Kasumi-1 (cell line): ENCODE measurements at regions not wholly inside any gene's neighbourhood (a gene's known extent, or its start where the extent isn't known, plus 50 kb on each side); places are given as distances from the start of the nearest gene placed in this dataset.

Source experiments
- DNase-seq, 2 experiments: peaks; one replicate each; lab custom pipeline; 2025; lab: John Stamatoyannopoulos, UW

GRCh38 chr2:34103437-34103836, 504.3 kb upstream of the FAM98A start:
- no peak for DNase-seq

DNA sequence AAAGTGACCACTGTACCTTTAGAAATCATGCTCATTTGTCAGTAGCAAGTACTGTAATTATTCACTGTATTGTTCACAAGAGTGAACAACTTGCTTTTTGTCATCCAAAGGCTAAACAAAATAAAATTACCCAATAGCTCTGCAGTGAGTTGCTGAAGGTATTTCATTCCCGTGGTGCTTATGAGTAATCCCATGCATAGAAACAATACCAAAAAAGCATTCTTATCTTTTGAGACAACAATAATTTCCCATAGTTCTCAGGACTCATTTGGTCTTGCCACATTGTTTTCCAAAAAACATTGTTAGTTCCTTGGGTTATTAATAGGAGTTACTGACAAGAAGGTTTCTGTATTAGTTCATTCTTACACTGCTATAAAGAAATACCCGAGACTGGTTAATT, 503.2 kb upstream of the FAM98A start:
- no peak for DNase-seq

DNA sequence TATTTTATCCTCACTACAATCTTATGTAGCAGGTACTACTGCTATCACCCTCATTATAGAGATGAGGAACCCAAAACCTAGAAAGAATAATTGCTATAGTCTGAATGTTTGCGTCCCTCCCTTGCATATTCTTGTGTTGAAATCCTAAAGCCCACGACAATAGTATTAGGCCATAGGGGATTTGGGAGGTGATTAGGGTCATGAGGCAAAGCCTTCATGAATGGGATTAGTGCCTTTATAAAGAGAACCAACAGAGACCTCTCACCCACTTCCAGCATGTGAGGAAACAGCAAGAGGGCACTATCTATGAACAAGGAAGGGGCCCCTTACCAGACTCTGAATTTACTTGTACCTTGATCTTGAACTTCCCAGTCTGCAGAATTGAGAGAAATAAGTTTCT, 500.3 kb upstream of the FAM98A start:
- DNase-seq: no peak

DNA sequence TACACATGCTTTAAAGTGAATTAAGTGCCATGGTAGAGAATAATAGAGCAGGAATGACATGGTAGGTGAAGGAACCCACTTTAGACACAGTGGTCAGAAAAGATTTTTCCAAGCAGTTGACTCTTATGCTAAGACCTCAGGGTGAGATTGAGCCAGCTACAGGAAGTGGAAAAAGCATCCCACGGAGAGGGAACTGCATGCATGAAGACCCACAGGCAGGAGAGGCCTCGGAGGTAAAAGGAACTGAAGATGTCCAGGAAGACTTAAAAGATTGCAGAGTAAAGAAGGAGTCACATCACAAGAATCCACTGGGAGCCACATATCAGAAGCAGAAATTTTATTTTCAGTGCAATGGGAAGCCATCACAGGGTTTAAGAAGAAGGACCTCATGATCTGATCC, 499.2 kb upstream of the FAM98A start:
- no peak for DNase-seq

DNA sequence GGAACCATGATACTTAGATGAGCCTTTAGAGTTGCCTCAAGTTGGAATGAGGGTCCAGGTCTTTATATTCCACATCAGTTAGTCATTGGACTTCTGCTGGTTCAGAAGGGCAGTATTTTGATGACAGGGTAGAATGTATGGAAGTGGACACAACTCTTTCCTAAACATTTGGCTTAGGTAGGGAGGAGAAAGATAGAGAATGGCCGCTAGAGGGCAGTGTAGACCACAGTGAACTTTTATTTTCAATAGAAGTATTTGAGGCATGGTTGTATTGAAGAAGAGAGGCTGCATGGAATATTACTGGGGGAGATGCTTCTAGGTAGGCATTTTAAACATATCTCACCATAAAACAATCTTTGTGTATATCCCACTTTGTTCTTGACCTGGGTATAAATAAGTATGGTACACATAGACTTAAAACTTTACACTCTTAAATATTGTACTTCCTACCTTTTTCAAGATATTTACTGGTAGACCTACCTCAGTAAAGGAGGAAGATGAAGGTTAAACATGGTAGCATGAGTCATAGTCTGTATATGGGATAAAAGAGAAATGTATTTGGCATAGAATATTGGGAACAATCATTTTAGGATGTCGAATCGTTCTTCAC, 497.6 kb upstream of the FAM98A start:
- peak; percentile 55 to 83 for DNase-seq

DNA sequence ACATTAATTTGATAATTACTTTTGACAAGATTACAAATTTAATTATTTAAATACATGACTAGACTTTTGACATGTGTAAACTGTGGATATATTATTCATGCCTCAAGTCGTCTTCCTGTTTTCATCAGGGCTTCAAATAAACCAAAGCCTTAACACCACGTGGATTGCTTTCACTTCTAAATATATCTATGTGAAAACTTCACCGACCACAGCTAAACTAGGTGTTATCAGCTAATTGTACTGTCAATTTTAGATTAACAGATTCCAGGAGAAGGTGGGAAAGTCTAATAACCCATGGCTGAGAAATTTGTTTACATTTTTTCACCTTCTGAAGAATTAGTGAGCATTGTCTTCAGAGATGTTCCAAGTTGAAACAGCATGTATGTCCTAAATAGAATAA, 494.7 kb upstream of the FAM98A start:
- no peak for DNase-seq

DNA sequence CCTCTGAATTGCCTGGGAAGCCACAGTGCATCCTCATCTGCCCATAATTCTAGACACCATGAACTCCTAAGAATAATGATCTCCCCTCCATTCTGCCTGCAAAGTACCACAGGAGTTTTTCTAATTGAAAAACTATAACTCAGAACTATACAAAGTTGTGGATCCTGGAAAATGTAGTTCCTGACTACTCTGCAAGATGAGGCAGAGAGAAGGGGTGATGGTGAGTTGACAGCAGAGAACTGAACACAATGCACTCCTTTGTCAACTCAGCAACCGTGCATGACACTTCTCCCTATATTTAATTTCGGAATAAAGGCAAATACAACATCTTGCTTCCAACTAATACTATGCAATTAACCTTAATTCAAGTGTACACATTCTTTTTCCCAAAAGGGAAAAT, 471.1 kb upstream of the FAM98A start:
- DNase-seq: no peak

DNA sequence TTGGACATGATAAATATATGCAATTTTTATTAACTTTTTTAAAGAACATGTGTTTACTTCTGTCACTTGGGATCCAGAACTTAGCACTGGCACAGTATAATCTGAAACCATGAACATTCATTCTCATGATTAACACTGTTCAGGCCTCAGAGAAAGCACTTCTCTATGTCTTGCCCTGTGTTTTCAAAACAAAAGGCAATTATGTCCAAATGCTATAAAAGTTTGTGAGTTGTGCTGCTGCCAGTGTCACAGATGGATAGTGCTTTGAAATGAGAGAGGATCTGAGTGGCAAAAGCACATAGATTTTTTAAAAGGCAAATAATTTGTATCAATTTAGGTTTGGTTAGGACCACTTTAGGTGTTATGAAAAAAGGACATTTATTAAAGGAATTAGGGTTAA, 470.5 kb upstream of the FAM98A start:
- no peak for DNase-seq

GRCh38 chr2:34050413-34050812, 451.3 kb upstream of the FAM98A start:
- no peak for DNase-seq

DNA sequence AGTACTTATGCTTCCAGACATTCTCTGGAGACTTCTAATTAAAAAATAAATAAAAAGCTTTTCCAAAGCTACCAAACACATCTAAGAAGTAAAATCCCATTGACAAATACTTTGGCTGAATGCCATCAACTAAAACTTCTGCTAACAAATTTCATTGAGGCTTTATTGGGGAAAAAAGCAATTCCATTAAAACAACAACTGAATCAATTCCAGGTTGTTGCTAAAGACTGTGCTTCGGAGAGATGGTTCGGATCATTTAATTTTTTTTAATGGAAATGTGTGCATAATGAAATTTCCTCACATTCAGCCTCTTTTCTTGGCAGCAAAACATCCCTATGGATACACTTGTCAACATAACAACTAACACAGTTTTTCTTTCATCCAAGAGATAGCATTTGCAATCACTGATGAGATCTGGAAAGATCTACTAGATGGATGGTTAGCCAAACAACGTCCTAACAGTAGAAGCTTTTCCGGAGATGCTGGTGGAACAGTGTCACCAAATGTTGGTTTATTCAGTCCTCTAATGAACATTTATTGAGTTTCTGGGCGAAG, 446.1 kb upstream of the FAM98A start:
- DNase-seq: no peak

- no peak for DNase-seq
These were observed 438.8 kb upstream of the FAM98A start for GRCh38 chr2:34037886-34038285.

DNA sequence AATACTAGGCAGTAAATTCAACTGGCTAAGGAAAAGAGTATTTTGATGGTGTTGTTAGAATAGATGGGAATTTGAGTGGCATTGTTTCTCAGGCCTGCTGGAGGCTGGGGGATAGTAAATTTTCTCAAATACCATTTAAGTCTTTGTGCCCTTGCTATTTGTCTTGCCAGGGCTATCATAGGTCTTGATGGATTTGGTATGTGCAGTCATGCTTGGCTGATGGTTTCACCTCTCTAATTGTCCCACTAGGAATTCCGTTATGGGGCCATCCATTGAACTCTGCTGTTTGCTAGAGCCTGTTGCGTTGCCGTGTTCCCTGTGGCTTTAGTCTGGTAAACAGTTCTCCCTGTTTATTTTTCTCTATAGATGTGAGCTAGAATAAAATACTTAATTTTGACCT, 438.1 kb upstream of the FAM98A start:
- DNase-seq: no peak

DNA sequence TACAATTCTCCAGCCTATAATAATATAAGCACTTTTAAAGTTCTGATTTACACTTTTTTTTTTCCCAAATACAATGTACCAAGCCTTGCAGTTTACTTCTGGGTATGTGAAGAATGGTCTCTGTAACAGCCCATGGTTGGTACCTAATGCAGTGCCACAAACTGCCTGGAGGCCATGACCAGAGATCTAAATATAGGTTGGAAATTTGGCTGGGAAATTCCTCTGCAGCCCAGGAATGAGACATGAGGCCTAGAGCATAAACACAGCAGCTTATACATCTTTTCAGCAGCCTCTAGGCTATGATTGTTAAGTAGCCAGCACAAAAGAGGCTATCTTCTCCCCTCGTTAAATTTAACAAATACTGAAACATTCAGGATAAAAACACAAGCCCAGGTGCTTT, 432.0 kb upstream of the FAM98A start:
- DNase-seq: no peak

DNA sequence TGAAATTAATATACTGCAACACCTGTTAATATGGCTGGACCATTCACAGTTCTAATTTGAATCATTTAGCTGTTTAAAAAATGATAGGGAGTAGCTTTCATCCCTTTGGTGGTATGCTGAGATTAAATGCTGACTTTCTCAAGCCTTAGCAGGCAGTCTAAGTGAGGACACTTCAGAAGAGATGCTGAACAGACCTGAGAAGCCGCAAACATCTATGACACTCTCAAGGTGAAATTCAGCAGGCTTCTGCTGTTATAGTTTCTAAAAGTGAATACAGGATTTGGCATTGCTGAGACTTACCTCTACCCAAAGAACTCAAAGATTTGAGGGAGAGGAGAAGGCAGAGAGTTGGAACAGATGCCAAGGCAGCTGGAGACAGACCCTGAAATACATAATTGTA, 431.2 kb upstream of the FAM98A start:
- no peak for DNase-seq

DNA sequence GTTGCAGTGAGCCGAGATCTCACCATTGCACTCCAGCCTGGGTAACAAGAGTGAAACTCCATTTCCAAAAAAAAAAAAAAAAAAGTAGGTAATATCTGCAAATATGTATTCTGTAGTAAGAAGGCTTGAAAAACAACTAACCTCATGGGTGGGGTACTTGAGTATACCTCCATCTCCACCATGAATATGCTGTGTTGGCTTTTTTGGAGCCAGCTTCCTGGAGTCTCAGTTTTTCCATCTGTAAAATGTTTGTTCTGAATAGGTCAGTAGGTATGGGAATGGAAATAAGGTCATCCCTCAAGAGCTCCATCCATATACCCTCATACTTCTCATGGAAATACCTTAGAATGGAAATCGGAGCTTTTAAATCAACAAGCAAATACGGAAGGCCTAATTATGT, 430.0 kb upstream of the FAM98A start:
- DNase-seq: no peak

- DNase-seq: no peak
These were observed 426.1 kb upstream of the FAM98A start for GRCh38 chr2:34025196-34025595.

GRCh38 chr2:34012715-34013302, 413.7 kb upstream of the FAM98A start:
- peak; percentile 70 to 72 for DNase-seq

DNA sequence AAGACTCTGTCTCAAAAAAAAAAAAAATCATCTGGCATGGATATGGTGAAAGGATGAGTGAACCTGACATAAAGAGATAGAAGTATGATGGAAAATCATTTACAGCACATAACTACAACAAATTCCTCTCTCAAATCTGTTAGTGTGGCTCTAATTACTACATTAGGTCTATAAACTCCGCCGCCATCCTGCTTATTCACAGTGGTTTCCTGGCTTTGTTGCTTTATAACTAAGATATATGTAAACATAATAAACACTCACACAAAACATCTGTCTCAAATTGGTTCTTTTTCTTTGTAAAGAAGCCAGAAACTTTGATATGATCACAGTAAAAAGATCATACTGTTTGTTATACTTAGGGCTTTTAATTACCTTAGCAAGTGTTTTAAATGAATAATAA, 412.6 kb upstream of the FAM98A start:
- DNase-seq: no peak

DNA sequence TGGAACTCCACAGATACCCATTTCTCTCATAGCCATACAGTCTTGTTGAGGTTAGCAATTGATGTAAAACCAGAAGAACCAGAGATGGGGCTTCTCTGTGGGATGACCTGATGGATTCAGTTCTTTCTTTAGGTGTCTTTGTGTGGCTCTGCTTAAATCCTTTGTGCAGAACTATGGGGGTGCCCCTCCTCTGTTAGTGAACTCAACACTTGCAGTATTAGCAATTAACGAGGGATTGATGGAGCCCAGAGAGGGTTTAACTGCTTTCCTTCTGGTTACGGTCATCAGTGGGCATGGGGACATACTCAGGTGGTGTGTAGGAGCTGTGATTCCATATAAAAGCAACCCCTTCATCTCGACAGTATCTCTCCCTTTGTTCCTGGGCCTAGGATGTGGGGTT, 406.8 kb upstream of the FAM98A start:
- no peak for DNase-seq

DNA sequence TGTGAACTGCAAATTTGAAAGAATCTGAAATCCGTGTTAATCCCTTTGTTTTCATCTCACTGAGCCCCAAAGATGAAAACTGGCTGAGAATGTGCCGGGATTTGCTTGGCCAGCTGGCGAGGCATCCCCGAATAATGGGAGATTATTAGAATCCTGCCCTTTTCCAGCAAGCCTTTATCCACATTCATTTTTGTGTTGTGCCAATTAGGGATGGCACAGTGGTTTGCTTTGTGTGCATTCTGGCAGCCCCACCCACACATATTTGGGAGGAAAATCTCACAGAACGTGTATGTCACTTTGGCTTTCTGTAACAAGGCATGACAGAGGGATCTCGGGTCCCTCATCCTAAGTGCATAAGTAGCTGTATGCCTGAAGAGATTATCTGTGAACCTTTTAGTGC, 405.8 kb upstream of the FAM98A start:
- no peak for DNase-seq

DNA sequence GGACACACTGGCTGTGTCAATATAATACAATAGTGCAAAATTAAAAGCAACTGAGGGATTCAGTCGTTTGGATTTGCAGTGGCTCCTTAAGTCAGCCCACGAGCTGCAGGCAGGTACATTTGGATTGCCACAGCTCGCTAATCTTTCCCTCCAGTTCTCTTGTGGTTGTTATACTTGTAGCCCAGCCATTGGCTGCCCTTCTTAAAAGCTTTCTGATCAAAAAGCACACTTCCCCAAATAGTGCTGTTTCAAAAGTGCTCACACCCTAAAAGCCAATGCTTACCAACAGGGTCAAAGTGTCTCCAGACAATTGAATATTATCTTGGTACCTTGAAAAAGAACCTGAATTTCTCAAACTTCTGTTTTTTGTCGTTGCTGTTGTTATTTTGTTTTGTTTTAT, 404.7 kb upstream of the FAM98A start:
- no peak for DNase-seq

GRCh38 chr2:34001557-34001956, 402.5 kb upstream of the FAM98A start:
- DNase-seq: no peak

DNA sequence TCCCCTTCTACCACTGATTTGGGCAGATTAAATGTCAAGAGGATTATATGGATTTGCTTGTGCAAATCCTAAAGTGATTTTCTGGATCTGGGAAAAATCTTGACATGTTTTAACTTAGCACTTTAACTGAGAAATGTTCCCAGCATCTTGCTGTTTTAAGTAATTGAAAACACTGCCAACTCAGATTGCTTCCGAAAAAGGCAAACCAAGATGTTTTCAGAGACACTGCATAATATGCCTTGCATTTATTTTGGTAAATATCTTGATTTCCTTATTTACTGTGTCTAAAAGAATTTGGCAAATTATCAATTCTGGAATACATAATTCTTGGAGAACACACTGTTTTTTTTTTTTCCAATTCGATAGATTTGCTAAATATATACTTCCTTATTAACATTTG, 385.0 kb upstream of the FAM98A start:
- no peak for DNase-seq

DNA sequence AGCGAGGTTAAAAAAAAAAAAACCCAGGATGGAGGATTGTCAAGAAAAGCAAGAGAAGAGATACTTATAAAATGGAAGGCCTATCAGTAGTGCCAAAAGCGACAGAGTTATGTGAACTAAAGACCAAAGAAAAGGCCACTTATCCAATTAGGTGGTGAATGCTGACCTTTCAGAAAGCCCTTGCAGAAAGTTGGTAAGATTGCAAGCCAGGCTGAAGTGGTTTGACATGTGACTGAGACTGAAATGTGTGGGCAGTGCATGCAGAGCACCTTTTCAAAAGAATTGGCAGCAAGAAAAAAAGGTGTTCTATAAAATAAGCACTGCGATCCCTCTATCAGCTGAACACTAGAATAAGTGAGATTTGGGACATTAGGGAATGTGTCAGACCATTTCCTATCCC, 379.4 kb upstream of the FAM98A start:
- no peak for DNase-seq
